Amniotic epithelial cell (primary cell): ENCODE measurements at regions not wholly inside any gene's neighbourhood (a gene's known extent, or its start where the extent isn't known, plus 50 kb on each side); places are given as distances from the start of the nearest gene placed in this dataset.

Experiments used
- DNase-seq: peaks from one replicate; pipeline ENCODE4 v3.0.0-alpha.2; 2010; ENCODE audit warnings: low read depth

- DNase-seq = no peak
Observed at GRCh38 chr2:145277922-145278321, 758.0 kb upstream of the ZEB2 start.

- no peak for DNase-seq
Observed at GRCh38 chr2:145273840-145274239, 753.9 kb upstream of the ZEB2 start.

GRCh38 chr2:145268931-145269330, 749.0 kb upstream of the ZEB2 start:
- peak; percentile 36 for DNase-seq

GRCh38 chr2:145267451-145267850, 747.5 kb upstream of the ZEB2 start:
- DNase-seq = no peak

- DNase-seq = no peak
Observed at GRCh38 chr2:145265244-145265643, 745.3 kb upstream of the ZEB2 start.

- no peak for DNase-seq
Observed at GRCh38 chr2:145260674-145261073, 740.8 kb upstream of the ZEB2 start.

- no peak for DNase-seq
Observed at GRCh38 chr2:145260081-145260480, 740.2 kb upstream of the ZEB2 start.

- DNase-seq = peak; percentile 82
Observed at GRCh38 chr2:145258903-145259579, 739.1 kb upstream of the ZEB2 start.

- no peak for DNase-seq
Observed at GRCh38 chr2:145257931-145258330, 738.0 kb upstream of the ZEB2 start.

GRCh38 chr2:145256551-145256950, 736.6 kb upstream of the ZEB2 start:
- DNase-seq = no peak

GRCh38 chr2:145254291-145254690, 734.4 kb upstream of the ZEB2 start:
- no peak for DNase-seq

GRCh38 chr2:145253492-145253891, 733.6 kb upstream of the ZEB2 start:
- DNase-seq = no peak

- DNase-seq = no peak
Observed at GRCh38 chr2:145245268-145245870, 725.5 kb upstream of the ZEB2 start.

- DNase-seq = no peak
Observed at GRCh38 chr2:145235312-145235711, 715.4 kb upstream of the ZEB2 start.

GRCh38 chr2:145230546-145230945, 710.6 kb upstream of the ZEB2 start:
- DNase-seq = peak; percentile 7

- DNase-seq = peak; percentile 13
Observed at GRCh38 chr2:145228506-145228905, 708.6 kb upstream of the ZEB2 start.

GRCh38 chr2:145226901-145227300, 707.0 kb upstream of the ZEB2 start:
- no peak for DNase-seq

- DNase-seq = no peak
Observed at GRCh38 chr2:145221516-145221915, 701.6 kb upstream of the ZEB2 start.

- DNase-seq = no peak
Observed at GRCh38 chr2:145221032-145221431, 701.1 kb upstream of the ZEB2 start.

- no peak for DNase-seq
Observed at GRCh38 chr2:145220496-145220895, 700.6 kb upstream of the ZEB2 start.

GRCh38 chr2:145207884-145208283, 688.0 kb upstream of the ZEB2 start:
- no peak for DNase-seq

- no peak for DNase-seq
Observed at GRCh38 chr2:145206496-145207281, 686.8 kb upstream of the ZEB2 start.

GRCh38 chr2:145203891-145204290, 684.0 kb upstream of the ZEB2 start:
- no peak for DNase-seq
